GM18505 (cell line): ENCODE measurements at regions not wholly inside any gene's neighbourhood (a gene's known extent, or its start where the extent isn't known, plus 50 kb on each side); places are given as distances from the start of the nearest gene placed in this dataset.
"Not testable (repeated sequence)": the region's sequence is repeated elsewhere in the genome, so short reads cannot be mapped to it uniquely, and the experiment has no call there.

ENCODE experiments used
- ATAC-seq: cut with Tn5 transposase; IDR thresholded peaks from one replicate; pipeline ENCODE4 v1.9.1; 2021; ENCODE audit not compliant: unreplicated experiment
- POLR2A ChIP-seq: IDR thresholded peaks from 4 replicates; pipeline ENCODE4 v1.6.1; 2011; ENCODE audit warnings: borderline replicate concordance; ENCODE audit not compliant: insufficient read depth, insufficient read length; ENCODE audit errors: extremely low read depth

DNA sequence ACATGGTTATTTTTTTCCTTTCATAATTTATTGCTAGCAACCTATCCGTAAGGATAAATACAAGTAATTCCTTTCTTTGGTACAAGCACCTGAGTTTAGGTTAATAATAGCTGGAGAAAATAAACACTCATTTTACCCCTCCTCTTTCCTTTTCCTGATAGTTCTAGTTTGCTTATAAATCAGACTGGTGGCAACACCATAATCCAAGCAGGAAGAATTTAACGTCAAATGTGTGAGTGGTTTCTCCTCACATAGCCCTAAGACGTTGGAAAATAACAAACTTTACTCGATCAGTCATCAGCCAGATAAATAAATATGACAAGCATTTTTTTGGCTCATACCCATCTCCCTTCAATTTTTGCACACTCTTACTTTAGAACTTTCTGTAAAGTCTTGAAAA is 190.3 kb upstream of the FAM241A start:
- ATAC-seq: no peak
- TF ChIP-seq POLR2A: no peak

DNA sequence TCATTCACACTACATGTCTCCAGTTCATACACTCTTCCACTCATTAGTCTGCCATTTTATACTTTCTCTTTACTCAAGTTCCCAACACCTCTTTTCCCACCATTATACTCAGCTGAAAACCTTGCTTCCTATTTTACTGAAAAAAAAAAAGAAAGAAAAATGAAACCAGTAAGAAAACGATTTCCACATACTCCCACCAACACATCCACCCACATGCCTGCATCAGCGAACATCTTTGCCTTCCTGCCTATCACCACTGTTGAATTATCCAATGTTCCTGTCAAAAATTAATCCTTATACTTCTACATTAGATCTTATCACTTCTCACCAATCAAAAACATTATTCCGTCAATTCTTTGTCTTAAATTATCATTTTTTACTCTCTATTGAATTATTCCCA is 188.1 kb upstream of the FAM241A start:
- ATAC-seq: no peak
- TF ChIP-seq POLR2A: no peak

DNA sequence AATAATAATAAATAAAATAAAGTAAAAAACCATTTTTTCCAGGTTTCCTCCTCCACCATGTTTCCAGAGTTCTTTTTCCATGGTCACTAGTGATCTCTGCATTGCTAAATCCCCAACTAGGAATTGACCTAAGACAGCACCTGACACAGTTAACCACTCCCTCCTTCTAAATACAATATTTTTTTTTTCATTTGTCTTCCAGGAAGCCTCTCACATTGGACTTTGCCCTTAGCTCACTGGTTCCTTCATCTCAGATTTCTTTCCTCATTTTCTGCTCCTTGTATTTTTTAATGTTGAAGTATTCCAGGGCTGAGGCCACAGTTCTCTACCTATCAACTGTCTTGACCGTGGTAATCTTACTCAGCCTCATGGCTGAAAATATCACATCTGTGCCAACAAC is 187.3 kb upstream of the FAM241A start:
- TF ChIP-seq POLR2A: no peak
- no peak for ATAC-seq

DNA sequence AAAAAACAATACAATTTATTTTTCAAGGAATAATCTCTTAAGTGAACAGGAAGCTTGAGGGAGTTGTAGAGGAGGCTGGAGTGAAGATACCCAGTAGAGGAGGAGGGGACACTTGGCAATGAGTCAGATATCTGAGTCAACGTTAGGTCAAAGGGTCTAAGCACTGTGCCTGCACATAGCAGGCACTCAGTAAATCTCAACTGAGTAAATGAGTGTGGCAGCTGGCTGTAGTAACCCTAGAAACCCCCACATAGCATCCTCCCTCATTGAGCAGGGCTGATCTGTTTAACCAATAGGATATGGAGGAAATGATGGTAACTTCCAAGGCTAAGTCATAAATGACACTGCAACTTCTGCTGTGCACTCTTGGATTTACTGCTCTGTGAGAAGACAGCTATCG is 186.0 kb upstream of the FAM241A start:
- no peak for TF ChIP-seq POLR2A
- no peak for ATAC-seq

DNA sequence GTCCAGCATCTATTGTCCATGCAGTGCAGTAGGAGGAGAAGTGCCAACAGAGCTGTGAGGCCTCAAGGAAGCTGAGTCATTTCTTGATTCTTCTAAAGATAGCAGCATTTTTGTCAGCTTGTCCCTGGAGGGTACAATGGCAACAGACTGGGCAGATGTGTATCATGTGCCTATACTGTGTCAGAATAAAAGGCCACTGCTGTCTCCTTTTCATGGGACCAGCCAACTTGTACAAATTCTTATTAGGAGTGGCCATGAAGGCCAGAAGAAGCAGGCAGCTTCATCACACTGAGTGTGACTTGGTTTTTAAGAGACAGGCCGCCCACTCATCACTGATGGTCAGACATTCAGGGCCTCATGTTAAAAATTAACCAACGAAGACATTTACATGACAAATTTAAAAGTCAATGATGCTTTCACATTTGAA is 185.0 kb upstream of the FAM241A start:
- peak; percentile 92 for ATAC-seq

DNA sequence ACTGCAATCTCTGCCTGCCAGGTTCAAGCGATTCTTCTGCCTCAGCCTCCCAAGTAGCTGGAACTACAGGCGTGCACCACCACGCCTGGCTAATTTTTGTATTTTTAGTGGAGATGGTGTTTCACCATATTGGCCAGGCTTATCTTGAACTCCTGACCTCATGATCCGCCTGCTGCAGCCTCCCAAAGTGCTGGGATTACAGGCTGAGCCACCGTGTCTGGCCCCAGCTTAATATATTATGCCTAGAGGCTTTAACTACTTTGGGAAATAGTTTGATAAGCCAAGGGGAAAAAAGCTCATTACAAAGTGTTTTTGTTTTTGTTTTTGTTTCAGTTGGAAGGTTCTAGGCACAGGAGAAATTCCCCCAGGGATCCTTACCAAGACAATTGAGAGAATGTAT is 184.2 kb upstream of the FAM241A start:
- ATAC-seq: not testable (repeated sequence)

More for the DNA sequence above, 185.0 kb upstream of the FAM241A start:
- TF ChIP-seq POLR2A: no peak

DNA sequence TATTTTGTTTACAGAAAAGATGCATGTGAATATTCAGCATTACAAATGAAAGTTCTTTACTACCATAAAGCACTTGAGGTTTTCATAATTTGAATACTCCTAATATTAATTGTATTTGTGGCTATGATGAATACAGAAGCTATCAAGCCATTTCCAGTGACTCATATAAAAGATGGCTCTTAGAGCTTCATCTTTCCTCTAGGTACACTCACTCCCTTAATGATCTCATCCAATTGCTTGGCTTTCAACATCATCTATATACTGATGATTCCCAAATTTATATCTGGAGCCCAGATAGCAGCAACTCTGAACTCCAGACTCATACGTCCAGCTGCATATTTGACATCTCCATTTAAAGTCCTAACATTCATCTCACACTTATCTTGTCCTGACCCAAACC is 183.4 kb upstream of the FAM241A start:
- no peak for TF ChIP-seq POLR2A
- no peak for ATAC-seq

DNA sequence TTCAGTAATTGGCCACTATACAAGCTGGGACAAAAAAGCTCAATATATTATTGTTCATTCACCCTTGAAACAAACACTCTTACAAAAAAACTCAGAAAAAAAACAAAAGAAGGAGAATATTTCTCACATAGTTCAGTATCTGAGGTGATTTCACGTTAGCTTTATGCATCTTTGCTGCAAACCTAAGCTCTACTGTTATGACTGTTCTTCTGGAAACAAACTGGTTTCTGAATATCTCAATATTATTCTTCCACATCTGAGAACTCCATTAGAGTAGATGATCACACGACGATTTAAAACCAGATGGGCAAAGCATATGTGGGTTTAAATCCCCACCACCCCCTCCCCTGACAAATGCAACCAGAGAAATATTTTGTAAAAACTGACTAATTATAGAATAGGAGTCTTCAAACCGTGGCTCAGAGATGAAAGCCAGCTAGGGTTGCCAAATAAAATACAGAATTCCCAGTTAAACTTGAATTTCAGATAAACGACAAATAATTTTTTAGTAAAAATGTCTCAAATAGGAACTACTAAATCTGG is 182.0 kb upstream of the FAM241A start:
- no peak for ATAC-seq
- no peak for TF ChIP-seq POLR2A

DNA sequence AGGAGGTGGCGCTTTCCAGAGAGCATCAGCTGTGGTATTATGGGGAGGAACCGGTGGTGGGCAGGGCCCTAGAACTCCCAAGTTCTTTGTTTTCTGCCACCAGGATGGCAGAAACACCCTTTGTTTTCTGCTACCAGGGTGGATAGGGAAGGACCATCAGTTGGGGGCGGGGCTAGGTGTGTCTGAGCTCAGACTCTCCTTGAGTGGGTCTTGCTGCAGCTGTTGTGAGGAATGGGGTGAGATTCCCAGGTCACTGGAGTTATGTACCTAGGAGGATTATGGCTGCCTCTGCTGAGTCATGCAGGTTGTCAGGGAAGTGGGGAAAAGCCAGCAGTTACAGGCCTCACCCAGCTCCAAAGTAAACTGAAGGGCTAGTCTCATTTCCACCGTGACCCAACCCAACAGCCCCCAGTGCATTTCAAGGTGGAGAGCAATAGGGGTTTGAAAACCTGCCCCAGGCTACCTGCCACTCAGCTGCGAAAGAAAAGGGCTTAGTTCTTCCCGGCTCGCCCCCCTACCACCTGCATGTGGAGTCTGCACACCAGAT is 167.8 kb upstream of the FAM241A start:
- TF ChIP-seq POLR2A: no peak
- no peak for ATAC-seq

DNA sequence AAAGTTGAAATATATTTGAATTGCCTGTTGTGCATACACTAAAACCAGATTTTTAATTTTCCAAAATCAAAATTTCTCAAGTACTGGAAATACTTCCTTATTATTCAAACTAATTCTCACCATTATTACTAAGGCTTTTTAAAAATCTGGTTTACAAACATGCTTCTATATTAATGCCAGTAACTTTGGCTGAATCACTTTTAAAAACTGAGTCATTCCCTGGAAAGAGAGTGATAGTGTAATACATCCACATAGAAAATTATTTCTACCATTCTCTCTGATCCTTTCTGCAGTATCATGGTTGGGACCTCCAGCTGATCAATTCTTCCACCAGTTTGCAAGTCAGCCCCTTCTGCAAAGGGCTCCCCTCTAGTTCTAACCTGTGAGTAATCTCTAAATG is 165.3 kb upstream of the FAM241A start:
- TF ChIP-seq POLR2A: no peak
- ATAC-seq: no peak

DNA sequence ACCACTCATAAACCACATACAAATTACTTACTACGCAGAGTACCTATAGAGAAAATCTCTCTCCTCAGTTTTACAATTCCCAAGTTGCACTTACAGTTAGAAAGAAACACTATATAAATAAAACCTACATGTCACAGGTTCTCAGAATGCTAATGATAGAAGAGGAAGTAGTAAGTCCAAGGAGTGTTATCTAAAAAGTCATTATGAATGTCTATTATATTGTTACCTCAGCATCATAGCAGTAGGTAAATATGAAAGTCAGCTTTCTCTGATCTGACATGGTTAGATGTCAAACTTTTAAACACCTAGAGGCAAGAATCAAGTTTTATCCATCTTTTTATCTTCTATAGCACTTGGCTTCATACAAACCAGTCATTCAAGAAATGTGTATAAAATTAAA is 163.2 kb upstream of the FAM241A start:
- no peak for ATAC-seq
- TF ChIP-seq POLR2A: no peak

DNA sequence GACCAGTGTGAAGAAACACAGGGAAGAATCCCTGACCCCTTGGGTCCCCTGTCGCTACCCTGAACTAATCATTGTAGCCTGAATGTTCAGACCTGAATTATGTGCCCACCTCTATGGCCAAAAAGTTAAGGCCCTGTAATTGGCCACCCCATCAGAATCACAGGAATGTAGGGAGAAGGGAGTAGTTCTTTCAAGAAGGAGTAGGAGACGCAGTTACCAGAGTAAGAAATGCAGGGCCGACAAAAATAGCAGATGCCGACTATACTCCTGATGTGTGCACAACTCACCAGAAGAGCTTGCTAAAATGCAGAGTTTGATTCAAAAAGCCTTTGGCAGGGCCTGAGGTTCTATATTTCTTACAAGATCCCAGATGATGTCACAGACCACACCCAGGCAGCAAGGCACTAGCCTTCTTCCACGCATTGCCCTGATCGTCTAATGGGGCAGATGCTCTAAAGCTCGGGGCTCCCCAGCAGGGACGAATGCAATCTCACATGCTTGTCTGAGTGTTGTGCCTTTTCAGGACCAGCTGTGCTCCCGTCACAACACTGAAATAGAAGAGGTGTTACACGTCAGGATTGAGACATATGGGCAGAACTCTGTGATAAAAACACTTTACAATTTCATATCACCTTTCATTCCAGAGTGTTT is 161.0 kb upstream of the FAM241A start:
- no peak for TF ChIP-seq POLR2A
- no peak for ATAC-seq

DNA sequence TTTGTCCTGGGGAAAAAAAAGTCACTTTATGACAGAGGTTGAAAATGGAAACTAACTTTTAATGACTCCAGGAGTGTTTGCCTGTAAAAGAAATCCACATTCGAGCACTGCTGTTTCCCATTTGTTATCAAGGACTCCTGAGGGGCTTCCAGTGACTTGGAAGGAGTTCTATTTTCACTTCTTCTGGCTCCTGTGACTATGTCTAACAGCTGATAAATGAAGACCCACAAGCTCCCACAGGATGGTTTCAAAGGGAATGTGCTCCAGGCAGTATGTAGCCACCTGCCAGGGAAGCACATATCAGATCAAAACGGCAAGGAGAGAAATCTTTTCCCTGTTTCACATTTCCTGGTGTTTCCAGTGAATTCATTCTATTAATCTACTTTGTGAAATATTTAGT is 159.8 kb upstream of the FAM241A start:
- TF ChIP-seq POLR2A: no peak
- no peak for ATAC-seq

DNA sequence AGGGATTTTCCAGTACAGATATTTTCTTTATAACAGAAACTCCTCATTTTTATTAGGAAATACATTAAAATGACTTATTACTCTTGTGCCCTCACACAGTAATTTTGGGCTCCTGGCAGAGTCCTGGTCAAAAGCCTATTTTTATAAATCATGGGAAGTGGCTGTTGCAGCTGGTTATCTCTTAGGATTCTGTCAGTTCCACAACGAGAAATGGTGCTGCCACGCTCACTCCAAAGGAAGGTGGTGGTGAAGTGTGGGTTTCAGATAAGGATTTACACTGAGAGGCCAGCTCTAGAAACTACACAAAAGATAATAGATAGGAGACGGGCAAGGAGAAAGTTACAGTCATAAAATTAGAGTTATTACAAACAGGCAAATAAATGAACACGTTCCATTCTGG is 159.2 kb upstream of the FAM241A start:
- no peak for ATAC-seq
- TF ChIP-seq POLR2A: no peak
